Stimulated activated CD8-positive, alpha-beta memory T cell treated with anti-CD3 and anti-CD28 coated beads, Interleukin-4, amount 100 ng/mL, for 4 hours (primary cell): ENCODE measurements at regions not wholly inside any gene's neighbourhood (a gene's known extent, or its start where the extent isn't known, plus 50 kb on each side); places are given as distances from the start of the nearest gene placed in this dataset.

Experiments used
- DNase-seq, 2 donors: peaks; one replicate each; pipeline ENCODE4 v3.0.0-alpha.2; 2020; ENCODE audit warnings: low read depth in 2 of 2, low spot score in 1 of 2

DNA sequence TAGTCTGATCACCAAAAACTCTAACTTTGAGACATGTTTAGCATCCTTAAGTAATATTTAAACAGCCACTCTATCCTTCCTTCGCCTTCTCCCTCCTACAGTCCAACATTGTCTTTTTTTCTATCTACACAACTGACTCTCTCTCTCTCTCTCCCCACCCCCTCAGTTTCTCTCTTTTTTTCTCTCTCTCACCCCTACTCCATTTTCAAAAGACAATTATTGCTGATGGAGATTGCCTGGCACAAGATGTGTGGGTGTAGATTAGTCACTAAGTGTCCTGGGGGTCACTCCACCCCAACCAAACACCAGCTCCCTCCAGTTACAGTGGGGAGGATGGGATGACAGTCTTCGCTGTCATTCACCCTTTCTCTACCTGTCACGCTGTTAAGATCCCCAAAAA lies 94.5 kb upstream of the NFIA start:
- no peak for DNase-seq

DNA sequence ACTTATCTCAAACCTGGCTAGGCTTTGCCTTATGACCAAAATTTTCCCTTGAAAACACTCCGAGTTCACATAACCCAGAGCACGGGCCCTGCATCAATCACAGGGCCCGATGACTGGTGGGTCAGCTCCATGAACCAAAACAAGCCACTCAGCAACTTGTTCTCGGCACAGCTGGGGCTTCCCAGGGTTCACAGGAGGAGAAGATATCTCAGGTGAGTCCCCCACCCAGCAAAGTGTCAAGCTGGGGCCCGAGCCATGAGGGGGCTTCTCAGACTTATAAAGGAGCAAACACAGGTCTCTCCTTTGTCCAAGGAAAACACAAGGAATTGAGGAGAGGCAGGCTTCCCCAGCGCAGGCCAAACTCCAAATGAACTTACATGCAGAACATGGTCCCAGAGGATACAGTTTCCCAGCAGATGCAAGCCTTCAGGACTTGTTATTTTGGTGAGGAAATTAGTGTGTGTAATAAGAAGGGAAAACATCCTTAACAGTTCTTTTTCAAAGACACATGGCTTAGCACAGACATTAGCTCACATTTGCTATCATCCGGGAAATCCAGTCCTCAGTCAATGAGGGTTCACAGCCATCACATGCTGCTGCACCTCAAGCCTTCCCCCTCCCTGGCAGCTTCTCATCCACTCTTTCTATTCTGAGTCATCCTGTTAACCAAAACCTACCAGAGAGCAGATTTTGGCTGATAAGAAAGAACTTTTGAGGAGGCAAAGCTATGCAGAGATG lies 98.1 kb upstream of the NFIA start:
- DNase-seq = no peak

DNA sequence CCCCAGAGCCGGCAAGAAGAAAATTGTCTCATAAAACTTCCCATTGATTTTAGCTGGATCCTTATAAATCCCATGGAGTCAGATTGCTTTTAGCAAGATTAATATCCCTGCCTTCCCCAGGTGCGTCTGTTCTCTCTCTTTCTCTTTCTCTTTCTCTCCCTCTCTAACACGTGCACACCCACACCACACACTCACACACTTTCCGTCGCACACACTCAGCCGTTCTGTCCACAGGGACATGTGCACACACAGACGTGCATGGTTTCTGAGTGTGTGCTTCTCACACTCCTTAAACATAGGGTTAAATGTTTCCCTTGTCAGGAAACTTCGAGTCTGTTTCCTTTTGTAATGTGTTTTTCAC lies 98.7 kb upstream of the NFIA start:
- no peak for DNase-seq

DNA sequence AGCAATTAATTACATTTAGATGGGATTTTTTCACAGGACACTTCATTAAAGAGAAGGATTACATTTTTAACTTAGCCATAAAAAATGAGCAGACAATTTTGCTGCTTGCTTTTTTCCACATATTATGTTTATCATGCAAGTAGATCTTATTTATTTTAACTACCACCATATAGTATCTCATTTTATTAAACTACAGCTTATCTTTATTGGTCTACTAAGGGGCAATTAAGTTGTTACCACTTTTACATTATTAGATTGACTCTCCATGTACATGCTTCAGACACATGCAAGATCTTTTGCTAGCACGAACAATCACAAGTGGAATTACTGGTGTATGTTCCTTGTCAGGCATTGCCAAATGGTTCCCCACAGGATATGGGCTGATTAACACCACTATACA lies 99.8 kb upstream of the NFIA start:
- no peak for DNase-seq

DNA sequence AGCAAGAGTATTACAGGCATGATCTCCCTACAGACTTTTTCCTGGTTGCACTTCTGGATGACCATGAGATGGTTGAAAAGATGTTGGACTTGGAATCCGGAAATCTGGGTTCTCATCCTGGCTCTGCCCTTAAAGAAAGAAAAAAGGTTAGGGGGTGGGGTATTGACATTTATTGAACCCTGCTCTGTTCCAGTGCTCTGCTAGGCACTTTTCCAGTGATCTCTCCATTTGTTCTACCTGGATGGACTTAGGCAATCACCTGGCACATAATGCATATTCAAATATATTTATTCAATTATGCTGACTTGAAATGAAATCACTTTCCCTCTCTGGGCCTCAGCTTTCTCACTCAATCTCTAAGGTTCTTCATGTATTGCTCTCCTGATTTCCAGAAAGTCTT lies 101.0 kb upstream of the NFIA start:
- no peak for DNase-seq

DNA sequence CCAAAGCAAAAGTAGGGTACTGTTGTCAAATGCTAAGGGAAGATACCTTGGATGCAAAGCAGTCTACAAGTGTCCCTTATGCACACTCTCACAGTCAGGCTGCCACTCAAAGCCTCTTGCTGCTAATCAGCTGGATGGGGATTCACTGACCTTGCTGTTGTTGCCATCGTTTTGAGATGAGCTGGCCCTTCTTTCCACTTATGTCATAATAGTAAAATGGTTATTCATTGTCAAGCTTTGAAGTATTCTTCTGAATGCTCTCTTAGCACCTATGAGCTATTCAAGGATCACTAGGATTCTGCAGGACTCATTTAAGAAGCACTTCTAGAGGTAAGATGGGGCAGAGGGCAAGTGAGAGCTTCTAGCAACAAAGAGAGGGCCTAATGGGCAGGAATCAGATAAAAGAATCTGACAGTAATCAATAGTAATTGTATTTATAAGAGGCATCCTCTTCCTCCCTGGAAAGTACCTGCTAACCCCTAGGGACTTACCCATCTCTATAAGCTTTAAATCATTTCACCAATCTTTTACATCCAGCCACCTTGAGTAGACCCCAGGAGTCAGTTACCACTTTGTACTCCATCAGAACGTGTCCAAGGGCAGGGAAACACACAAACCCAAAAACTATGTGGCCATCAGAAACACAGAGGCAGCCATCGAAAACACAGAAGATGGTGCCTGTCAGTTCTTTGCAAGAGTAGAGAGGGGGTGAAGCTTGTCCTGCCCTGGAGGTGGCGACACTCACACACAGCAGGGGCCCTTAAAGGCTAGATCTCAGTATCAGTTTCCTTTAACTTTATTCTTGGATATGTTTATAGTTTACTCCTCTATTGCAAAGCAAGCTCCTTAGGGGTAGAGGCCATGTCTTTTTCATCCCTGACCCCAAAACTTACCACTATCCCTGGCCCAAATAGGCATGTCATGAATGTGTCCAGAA lies 103.7 kb upstream of the NFIA start:
- peak in 1 of 2 donors; percentile 0 for DNase-seq

DNA sequence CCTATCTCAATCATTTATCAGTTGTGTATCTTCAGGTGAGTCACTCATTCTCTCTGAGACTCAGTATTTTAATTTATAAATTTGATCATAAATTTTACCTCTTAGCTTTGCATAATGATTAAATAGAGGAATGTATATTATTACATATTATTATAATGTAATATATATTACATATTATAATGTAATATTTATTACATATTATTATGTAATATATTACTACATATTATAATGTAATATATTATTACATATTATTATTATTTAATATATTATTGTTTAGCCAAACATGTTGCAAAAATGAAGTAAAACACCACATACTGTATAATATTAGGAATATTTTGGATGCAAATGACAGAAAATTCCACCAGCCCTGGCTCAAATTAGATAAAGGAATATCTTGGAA lies 104.7 kb upstream of the NFIA start:
- no peak for DNase-seq

DNA sequence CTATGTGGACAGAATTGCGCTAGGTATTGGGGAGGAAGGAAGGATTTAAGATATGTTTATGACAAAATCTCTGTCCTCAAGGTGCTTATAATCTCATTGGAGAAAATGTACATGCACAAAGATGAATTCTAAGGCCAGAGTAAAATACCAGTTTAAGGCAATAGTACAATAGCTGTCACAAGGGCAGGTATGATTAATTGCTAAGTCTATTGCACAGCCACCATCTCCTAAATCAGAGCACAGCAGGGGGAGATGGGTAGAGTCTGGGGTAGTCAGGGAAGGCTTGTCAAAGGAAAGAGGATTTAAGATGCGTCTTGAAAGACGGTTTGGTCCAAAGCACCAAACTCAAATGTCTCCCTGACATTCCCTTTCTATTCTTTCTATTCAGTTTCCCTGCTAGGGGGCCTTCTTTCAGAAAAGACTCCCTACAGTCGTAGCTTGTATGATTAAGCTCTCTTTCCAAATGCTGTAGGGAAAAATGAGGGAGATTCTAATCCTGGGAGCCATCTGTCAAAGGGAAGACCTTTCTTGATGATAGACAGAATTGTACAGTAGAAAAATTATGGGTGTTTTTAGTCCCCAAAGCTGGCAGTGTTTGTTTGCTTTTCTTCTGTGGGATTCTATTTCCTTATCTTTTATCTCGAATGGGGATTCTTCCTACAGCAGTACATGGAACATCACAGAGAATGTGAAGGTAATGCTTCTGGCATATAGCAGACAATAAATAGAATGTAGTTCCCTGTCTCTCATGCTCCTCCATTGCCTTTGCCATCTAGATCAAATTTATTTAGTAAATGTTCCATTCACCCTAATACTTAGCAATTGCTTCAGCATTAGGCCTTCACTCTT lies 107.6 kb upstream of the NFIA start:
- no peak for DNase-seq

DNA sequence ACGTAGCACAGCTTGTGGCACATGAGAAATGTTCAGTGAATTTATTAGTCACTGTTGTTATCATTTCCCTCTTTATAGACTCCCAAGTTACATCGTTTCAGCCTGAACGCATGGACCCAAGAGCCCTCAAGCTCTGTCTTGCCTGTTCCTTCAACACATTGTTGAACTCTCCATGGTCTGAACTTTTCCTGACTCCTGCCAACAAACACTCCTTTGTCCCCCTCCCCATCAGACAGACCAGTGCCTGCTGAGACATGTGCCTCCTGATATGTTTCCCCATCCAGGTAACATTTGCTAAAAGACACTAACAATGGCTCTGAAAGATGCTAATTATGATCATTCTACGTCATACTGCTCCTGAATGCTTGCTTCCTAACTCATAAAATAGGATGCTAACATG lies 108.7 kb upstream of the NFIA start:
- no peak for DNase-seq

DNA sequence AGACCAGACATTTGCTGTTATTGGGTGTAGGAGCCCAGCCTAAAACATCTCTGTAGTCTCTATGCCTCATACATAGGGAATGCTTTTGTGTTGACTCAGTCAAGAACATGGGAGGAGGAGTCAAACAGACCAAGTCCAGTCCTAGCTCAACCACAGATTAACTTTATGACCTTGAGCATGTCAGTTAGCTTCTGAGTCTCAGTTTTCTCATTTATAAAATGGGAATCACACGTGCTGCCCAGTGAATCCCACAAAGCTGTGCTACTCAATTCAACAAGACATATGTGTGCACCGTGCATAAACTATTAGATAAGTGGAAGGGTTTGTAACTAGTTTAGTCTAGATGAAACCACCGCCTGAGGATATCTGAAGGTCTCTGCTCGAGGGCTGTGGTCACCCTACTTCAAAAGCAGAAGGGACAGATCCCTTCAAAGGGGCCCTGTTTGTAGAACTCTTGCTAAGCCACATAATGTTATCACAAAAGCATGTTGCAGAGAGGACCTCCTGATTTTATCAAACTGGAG lies 109.5 kb upstream of the NFIA start:
- DNase-seq = no peak

DNA sequence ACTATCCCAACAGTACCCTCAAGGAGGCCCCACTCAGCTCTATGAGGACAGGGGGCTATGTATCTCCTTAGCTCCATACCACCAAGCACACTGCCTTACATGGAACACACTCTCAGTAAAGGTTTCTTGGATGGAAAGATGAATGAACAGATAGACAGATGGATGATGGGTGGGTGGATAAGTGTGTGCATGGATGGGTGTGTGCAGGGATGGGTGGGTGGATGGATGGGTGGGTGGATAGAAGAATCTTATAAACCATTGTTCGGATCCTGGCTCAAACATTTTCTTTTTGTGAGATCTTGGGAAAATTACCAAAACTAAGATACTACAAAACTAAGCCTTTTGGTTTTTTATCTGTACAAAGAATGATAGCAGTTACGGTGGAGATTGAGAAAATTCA lies 111.0 kb upstream of the NFIA start:
- DNase-seq = no peak

DNA sequence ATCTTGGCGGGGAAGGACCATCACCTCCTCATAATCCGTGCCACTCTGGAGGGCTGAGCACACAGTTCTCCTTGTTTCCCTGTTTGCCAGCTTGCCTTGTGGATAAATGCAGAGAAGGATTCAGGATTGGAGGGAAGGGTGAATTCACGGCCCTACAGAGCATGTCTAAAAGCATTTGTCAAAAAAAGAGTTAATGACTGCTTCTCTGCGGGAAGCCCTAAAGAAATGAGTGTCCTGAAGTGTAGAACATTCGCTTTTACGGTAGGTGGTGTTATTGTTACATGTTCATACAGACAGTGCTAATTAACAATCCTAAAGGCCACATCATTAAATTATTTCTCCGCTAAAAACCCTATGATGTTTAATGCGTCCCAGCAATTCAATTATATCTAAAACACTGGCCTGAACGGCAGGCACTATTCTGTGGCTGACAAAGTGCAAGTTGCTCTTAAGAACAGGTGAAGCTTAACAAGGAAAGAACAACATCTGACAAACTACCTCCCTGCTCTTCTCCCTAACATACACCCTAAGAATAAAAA lies 112.3 kb upstream of the NFIA start:
- no peak for DNase-seq

DNA sequence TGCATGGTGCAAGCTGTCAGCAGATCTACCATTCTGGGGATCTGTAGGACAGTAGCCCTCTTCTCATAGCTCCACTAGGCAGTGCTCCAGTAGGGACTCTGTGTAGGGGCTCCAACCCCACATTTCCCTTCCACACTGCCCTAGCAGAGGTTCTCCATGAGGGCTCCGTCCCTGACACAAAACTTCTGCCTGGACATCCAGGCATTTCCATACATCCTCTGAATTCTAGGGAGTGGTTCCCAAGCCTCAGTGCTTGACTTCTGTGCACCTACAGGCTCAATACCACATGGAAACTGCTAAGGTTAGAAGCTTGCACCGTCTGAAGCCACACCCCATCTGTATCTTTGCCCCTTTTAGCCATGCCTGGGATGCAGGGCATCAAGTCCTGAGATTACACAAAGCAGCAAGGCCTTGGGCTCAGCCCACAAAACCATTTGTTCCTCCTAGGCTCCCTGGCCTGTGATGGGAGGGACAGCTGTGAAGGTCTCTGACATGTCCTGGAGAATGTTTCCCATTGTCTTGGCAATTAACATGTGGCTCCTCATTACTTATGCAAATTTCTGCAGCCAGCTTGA lies 117.0 kb upstream of the NFIA start:
- no peak for DNase-seq

DNA sequence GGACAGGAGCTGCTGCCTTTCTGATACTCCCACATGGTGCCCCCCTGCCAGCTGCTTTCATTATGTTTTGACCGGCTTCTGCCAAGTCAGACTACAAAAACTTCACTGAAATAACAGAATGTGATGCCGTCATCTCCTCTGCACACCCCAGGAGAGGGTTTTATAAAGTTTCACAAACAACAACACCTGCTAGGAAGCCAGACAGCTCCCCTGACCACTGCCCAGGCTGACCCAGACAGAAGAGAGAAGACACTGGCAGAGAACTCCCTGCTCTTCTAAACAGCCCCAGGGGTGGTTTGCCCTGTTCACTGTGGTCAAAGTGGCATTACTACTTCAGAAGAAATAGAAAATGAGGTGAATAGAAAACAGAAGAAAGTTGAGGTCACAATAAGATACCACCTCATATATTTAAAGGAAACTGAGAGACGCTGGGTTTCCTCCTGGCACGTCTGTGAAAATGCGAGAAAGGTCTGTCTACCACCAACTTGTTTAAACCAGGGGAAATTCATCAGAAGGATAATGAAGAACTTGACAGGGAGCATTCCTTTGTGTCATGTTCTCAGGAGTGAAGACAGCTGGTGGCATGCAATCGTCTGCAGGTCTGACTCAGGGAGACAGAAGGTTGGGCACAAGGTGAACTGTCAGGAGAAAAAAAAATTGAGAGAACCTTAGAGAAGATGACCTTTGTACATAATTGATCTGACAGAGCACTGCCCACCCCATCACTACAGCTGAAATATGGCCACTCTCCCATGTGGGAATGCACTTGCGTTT lies 119.0 kb upstream of the NFIA start:
- DNase-seq = no peak

DNA sequence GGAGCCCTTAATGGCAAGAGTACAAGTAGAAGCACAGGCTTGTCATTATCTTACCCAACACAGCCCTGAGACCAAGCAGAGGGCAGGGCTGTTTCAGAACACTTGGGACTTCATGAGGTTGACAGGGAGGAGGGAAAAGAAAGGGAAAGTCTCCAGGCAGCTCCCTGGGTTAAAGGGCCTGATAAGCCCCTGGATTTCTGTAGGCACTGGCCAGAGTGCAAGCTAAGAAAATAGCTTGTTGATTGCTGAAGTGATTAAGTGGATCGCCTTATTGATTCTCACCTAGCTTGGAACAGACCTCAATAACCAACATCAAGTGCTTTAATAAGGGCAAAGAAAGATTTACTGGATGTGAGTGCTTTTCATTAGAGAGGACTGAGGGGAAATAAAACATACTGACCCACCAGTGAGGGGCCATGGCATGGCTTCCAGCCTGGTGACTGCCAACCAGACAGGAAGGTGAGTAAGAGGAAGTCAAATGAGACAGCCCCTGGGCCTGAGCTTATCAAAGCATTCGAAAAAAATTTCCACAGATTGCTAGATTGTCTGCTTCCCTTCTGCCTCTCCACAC lies 121.4 kb upstream of the NFIA start:
- DNase-seq = no peak

DNA sequence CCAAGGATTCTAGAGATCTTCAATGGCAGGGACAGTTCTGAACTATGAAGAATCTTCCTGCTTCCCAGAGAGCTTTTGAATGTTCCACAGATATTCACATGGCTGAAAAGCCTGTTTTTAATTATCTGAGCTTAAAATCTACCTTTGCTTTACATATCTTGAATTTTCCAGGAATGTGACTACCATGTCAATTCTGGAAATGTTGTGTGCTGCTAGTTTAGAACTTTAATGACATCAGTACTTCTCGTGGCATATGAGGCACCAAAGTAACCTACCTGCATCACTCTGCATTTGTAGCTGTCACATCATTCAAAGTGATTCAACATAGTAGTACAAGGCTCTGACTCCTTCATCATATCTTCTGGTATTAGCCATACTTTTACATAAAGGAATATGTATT lies 122.7 kb upstream of the NFIA start:
- DNase-seq = no peak

DNA sequence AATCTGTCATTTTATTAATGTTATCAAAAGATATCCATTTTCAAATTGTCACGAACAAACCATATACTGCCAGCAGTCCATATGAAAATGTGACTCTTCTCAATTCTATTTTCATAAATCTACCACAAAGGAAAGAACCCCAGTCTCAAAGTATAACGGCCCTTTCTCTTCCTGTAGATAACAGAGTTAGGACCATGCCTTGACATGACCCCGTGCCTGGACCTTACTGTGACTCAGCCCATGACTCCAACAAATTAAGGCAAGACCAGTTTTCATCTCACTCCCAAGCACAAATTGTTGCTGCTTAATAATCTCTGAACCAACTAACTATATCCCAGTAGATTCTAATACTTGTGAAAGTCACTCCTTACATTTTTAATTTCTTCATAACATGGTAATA lies 124.4 kb upstream of the NFIA start:
- DNase-seq = no peak

DNA sequence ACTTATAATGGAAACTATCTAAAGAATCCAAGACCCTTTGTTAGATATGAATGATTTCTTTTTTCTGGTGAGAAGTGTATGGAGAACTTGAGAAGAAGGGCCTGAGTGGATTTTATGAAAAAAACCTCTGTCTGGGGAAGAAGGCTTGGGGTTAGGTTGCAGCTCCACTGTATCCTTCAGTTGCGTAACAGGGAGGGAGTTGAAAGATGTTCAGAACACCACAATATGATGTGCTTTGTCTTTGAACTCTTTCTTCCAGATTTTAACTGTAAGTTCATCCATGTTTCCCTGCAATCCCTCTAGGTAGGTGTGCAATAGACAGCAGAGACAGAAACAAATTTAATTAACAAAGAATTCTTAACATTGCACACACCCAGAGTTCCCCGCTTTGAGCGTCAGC lies 125.8 kb upstream of the NFIA start:
- no peak for DNase-seq

DNA sequence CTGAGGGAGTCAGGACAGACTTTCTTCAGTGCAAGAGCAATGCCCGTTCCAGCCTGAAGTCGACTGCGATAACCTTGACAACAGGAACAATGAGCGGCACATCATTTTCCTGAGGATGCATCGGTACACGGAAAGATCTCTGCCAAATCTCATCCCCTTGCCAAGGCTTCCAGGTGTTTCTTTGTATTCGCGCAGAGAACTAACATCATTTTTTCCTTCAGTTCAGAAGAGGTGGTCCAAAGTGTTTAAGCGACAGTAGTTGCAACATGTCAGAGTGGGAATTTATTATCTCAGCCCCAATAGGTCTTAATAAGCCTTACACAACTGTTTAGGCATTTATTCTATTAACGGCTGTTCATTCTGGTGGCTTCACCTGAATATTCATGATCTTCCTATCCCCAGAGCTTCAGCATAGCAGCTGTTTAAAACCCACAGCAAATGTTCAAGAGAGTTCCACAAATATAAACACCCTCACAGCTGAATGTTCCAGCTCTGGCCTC lies 129.7 kb upstream of the NFIA start:
- DNase-seq = no peak
